ENCODE measurements at regions not wholly inside any gene's neighbourhood (a gene's known extent, or its start where the extent isn't known, plus 50 kb on each side); places are given as distances from the start of the nearest gene placed in this dataset.

DNA sequence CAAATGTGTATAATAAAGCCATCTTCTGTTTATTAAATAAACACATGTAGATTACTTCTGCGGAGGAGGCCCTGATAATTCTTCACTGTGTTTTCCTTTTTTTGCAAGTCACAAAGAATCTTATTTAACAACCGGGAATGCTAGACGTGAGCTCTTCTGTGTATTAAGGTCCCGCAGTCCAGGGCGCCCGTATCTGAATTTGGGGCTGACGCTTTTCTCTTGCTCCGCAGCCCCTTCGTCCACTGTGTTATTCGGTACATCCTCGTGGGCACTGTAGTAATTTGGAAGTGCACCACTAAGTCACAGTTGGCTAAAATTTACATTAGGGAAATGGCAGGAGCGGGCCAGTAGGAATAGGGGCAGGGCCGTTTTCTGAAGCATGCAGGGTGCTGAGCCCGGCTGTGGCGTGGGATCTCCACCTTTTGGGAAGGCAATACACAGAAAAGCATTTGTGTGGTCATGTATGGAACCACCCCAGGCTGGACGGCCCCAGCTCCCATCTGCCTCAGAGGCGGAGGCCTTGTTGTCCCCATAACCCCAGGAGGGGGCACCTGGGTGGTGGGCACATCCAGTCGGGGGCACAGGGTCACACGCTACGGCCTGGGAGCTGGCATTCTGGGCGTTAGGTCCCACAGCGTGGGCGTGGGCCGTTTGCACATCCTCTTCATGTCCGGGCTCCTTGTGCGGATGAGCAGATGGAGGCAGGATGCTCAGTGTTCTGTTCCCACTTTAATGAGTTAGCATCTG is 258.7 kb upstream of the IRX4 start:
- ChIA-PET POLR2A (no interaction called here), CTCF (no interaction called here)
- DNase-seq (ENCODE audit: extremely low spot score), result no peak
- TF ChIP-seq, protein P1, sequence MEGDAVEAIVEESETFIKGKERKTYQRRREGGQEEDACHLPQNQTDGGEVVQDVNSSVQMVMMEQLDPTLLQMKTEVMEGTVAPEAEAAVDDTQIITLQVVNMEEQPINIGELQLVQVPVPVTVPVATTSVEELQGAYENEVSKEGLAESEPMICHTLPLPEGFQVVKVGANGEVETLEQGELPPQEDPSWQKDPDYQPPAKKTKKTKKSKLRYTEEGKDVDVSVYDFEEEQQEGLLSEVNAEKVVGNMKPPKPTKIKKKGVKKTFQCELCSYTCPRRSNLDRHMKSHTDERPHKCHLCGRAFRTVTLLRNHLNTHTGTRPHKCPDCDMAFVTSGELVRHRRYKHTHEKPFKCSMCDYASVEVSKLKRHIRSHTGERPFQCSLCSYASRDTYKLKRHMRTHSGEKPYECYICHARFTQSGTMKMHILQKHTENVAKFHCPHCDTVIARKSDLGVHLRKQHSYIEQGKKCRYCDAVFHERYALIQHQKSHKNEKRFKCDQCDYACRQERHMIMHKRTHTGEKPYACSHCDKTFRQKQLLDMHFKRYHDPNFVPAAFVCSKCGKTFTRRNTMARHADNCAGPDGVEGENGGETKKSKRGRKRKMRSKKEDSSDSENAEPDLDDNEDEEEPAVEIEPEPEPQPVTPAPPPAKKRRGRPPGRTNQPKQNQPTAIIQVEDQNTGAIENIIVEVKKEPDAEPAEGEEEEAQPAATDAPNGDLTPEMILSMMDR (IDR thresholded peaks at IDR 0.05; ENCODE audit: control extremely low read depth, extremely low read depth, low read depth, missing control alignments), result no peak

DNA sequence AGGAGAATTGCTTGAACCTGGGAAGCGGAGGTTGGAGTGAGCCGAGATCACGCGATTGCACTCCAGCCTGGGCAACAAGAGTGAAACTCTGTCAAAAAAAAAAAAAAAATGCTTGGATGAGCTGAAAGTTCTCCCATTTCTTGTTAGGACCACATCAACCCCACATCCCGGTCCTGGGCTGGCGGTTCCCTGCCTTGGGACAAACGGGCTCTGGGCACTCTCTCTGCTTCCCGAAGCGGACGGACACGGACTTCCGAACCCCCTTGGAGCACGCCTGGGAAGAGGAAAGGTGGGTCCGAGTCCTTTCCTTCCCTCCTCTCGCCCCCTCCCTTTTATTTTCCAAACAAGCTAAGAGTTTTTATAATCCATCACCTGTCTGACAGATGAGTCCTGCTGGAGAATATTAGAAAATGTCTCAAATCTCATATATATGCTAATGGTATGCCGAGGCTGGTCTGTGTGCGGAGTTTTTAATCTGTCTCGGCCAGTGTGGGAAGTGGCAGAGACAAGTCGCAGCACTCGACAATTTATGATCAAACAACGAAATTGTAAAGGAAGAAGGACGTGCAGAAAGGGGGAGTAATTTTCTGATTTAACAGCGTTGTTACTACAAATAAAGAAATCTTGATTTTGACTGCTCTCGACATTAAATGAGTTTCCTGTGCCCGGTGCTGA is 257.9 kb upstream of the IRX4 start:
- POLR2A ChIA-PET, result no interaction called here
- CTCF ChIA-PET, result no interaction called here
- TF ChIP-seq, protein P1 (IDR thresholded peaks at IDR 0.05; ENCODE audit: control extremely low read depth, extremely low read depth, low read depth, missing control alignments), result no peak
- DNase-seq (ENCODE audit: extremely low spot score), result no peak

DNA sequence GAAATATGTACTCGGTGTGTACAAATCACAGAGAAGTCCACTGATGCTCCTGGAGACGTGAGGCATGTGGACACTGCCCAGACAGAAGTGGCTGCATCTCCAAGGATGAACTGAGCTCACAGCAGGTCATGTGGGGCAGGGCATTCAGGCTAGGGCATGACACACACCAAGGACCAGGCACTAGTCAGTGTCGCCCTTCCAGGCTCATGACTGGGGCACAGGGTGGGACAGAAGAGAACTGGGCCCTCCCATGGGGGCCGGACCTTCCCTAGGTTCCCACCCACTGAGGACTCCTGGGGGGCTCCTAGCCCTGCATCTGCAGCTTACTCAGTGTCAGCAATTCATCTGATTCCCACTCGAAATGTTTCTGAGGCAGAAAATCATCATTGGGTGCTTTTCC is 256.8 kb upstream of the IRX4 start:
- ChIA-PET CTCF (no interaction called here), POLR2A (no interaction called here)
- no peak for DNase-seq (ENCODE audit: extremely low spot score)
- TF ChIP-seq, protein P1 (IDR thresholded peaks at IDR 0.05; ENCODE audit: control extremely low read depth, extremely low read depth, low read depth, missing control alignments), result no peak

DNA sequence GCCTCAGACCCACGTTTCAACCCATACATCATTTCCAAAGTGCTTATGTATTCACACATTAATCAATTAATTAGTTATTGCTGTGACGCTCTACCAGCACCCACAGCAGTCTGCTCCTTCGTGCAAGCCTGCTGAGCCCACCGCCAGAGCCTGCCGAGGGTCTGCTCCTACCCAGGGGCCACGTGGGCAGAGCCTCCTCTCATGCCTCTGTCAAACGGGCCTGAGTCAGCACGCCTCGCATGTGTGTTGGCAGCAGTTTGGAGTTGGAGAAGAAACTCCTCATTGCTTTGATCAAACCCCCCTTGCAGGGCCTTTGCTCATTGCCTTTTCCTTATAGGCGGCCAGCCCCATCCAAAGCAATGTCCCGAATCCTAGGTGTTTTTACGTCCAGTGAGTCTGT is 256.2 kb upstream of the IRX4 start:
- DNase-seq (ENCODE audit: extremely low spot score), result no peak
- TF ChIP-seq, protein P1 (IDR thresholded peaks at IDR 0.05; ENCODE audit: control extremely low read depth, extremely low read depth, low read depth, missing control alignments), result no peak
- CTCF ChIA-PET, result no interaction called here
- POLR2A ChIA-PET, result no interaction called here

DNA sequence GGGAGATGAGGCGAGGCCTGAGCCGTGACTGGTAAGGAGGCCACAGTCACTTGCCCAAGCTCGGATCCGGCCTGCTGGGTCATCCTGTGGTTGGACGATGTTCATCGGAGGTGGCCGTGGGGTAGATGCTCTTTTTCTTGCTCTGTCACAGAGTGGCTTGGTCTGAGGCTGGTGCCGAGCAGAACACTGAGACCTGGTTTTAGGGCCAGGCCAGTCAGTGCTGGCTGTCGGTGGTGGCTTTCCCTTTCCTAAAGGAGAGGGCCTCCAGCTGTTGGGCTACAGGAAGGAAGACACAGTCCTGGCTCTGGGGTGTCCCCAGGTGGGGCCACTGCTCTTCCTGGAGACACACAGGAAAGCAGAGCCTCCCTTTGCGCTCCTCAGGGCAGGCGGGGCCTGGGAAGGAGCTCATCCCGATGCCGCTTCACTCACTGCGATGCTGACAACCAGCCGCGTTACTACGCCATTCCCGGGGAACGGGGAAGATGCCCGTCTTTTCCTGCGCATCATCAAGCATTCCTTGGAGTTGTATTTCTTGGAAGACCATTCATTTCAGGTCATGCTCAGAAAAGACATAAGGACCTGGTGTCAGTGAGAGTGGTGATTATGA is 254.8 kb upstream of the IRX4 start:
- DNase-seq (ENCODE audit: extremely low spot score), result no peak
- POLR2A ChIA-PET, result no interaction called here
- CTCF ChIA-PET, result no interaction called here
- TF ChIP-seq, protein P1 (IDR thresholded peaks at IDR 0.05; ENCODE audit: control extremely low read depth, extremely low read depth, low read depth, missing control alignments), result no peak

DNA sequence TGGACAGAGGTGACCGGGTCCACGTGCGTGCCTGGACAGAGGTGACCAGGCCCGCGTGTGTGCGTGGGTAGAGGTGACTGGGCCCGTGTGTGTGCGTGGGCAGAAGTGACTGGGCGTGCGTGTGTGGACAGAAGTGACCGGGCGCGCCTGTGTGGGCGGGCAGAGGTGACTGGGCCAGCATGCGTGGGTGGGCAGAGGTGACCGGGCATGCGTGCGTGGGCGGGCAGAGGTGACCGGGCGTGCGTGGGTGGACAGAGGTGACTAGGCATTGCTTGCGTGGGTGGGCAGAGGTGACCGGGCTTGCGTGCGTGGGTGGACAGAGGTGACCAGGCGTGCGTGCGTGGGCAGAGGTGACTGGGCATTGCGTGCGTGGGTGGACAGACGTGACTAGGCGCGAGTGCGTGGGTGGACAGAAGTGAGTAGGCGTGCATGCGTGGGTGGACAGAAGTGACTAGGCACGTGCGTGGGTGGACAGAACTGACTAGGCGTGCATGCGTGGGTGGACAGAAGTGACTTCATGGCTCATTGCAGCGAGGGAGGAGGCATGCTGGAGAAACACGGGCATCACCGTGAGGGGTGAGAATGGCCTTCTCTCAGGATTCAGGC is 254.1 kb upstream of the IRX4 start:
- ChIA-PET CTCF (no interaction called here), POLR2A (no interaction called here)
- DNase-seq (ENCODE audit: extremely low spot score), result no peak
- TF ChIP-seq, protein P1 (IDR thresholded peaks at IDR 0.05; ENCODE audit: control extremely low read depth, extremely low read depth, low read depth, missing control alignments), result no peak
